ENCODE measurements at regions not wholly inside any gene's neighbourhood (a gene's known extent, or its start where the extent isn't known, plus 50 kb on each side); places are given as distances from the start of the nearest gene placed in this dataset.
"Not testable (repeated sequence)": the region's sequence is repeated elsewhere in the genome, so short reads cannot be mapped to it uniquely, and the experiment has no call there.

DNA sequence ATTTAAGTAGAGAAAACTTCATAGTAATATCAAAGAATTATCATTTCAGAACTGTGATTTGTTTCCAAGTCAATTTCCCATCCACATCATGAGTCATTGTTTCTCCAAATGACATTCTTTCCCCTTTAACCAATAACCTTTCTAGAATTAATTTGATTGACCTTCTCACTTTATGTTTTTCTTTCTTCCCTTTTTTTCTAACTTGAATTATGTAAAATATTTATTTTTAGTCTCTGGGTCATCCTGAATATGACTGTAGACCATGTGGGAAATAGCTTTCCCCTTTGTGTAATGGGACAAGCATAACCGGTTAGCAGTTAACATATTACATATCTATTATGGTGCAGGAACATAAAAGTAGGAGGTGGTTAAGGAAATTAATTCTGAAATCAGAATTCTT, 291.1 kb downstream of the GJA1 start:
- H3K27ac ChIP-seq: no peak overlapping the region

DNA sequence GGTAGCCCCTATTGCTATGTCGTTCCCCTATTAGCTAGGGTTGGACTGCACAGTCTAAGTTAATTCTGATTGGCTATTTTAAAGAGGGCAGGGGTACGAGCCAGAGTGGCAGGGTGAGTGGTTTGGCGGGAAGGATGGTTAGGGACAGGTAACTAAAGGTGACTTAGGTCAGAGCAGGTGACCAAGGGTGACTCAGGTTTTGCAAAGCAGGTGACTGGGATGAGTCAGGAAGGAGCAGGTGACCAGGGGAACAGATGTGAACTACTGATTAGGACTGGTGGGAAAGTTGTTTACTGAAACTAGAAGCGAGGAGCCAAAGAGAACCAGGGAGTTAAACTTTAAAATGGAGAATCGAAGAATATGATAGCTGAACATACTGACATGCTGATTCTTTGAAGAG, 295.2 kb downstream of the GJA1 start:
- H3K4me3 ChIP-seq: no peak overlapping the region
- no peak overlapping the region for H3K27ac ChIP-seq

More for the DNA sequence above, 291.1 kb downstream of the GJA1 start:
- no peak overlapping the region for H3K4me3 ChIP-seq

- no peak overlapping the region for H3K27ac ChIP-seq
- H3K4me3 ChIP-seq: no peak overlapping the region
Observed at GRCh38 chr6:121731381-121731780, 295.9 kb downstream of the GJA1 start.

DNA sequence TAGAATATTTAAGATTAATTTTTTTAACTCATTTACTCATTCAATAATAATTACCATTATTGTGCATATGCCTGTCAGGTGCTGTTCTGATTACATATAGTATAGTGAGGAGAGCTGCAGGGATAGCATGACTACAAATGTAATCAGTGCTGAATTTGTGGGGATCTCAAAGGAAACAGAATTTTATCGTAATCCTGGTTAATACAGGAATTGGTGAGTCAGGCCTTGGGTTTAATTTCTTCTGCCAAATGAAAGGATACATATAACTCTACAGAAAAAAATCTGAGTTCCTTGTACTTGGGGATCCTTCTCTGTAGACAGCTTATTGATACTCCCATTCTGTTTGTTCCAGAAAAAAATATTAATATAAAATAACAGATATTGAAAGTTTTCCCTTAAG, 297.2 kb downstream of the GJA1 start:
- H3K27ac ChIP-seq: no peak overlapping the region
- H3K4me3 ChIP-seq: no peak overlapping the region

- peak overlapping the region in 1 of 21 experiments; percentile 2 for H3K27ac ChIP-seq
- H3K4me3 ChIP-seq: no peak overlapping the region
Observed at GRCh38 chr6:121733234-121733633, 297.8 kb downstream of the GJA1 start.

- not testable (repeated sequence) for H3K27ac ChIP-seq, H3K4me3 ChIP-seq
Observed at GRCh38 chr6:121740188-121740587, 304.7 kb downstream of the GJA1 start.

DNA sequence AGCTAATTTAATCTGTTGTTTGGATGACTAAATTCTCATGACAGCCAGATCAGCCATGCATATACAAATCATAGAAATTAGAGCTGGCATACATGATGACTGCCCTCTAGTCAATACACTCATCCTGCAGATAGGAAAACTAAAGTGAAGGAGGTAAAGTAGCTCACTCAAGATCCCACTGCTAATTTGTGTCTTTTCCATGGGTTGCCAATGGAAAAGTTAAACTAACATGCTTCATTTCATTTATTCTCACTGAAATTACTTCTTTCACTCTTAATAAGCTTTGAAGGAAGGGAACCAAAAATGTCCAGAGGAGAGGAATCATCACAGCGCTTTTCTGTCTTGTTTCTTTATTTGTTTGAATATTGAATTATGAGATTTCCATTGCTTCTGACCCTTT, 308.2 kb downstream of the GJA1 start:
- H3K4me3 ChIP-seq: no peak overlapping the region
- H3K27ac ChIP-seq: no peak overlapping the region

DNA sequence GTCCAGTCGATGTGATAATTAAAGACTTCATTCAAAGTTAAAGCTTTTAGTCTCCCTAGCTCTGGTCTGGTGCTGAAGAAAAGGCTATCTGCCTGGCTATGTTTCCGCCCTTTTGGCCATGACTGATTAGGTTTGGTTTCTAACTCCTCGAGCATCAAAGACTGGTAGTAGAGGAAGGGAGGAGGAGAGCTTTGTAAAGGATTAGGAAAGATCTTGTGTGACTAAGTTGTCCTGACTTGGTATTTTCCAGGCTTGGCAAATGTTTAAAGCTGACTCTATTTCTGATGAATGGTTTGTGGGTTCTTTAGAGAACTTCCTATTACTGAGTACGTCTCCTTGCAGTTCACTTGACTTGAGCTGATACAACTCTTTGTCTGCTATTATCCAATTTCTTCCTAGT, 312.9 kb downstream of the GJA1 start:
- H3K27ac ChIP-seq: peak overlapping the region in 7 of 21 experiments; percentile 18 to 79 (median 43)
- no peak overlapping the region for H3K4me3 ChIP-seq

- H3K4me3 ChIP-seq: no peak overlapping the region
- peak overlapping the region in 7 of 21 experiments; percentile 18 to 79 (median 43) for H3K27ac ChIP-seq
Observed at GRCh38 chr6:121748850-121749249, 313.4 kb downstream of the GJA1 start.

- H3K4me3 ChIP-seq: no peak overlapping the region
- H3K27ac ChIP-seq: peak overlapping the region in 8 of 21 experiments; percentile 5 to 65 (median 44)
Observed at GRCh38 chr6:121755485-121755884, 320.0 kb downstream of the GJA1 start.

- peak overlapping the region in 4 of 21 experiments; percentile 32 to 65 (median 54) for H3K27ac ChIP-seq
- H3K4me3 ChIP-seq: no peak overlapping the region
Observed at GRCh38 chr6:121756666-121757065, 321.2 kb downstream of the GJA1 start.

DNA sequence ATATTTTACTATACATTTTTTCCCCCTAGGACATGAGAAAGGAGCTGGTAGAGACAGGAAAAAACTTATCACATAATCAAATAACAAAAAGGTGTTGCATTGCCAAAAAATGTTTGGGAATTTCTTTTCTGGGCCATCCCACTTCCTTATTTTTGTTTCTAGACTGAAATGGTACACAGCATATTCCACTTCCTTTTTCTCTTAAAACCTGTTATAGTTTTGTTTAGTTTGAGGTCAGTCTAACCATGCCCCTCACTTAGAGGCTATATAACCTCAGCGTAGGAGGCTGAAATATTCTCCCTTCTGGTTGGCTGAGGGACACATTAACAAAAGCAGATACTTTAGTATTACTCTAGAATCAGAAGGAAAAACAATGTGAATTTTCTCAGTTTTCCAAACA, 323.9 kb downstream of the GJA1 start:
- H3K27ac ChIP-seq: peak overlapping the region in 12 of 21 experiments; percentile 17 to 78 (median 61)
- no peak overlapping the region for H3K4me3 ChIP-seq

DNA sequence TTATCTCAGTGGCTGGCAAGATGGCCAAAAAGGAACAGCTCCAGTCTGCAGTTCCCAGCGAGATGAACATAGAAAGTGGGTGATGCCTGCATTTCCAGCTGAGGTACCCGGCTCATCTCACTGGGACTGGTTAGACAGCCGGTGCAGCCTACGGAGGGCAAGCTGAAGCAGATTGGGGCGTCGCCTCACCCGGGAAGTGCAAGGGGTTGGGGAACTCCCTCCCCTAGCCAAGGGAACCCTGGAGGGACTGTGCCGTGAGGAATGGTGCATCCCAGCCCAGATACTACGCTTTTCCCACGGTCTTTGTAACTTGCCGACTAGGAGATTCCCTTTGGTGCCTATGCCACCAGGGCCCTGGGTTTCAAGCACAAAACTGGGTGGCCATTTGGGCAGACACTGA, 324.7 kb downstream of the GJA1 start:
- Histone ChIP-seq H3K27ac (peak overlapping the region in 14 of 21 experiments; percentile 30 to 78 (median 62)), H3K4me3 (no peak overlapping the region)

- no peak overlapping the region for H3K4me3 ChIP-seq
- peak overlapping the region in 14 of 21 experiments; percentile 30 to 78 (median 62) for H3K27ac ChIP-seq
Observed at GRCh38 chr6:121760745-121761144, 325.3 kb downstream of the GJA1 start.

GRCh38 chr6:121764493-121764892, 329.0 kb downstream of the GJA1 start:
- Histone ChIP-seq H3K4me3 (no peak overlapping the region), H3K27ac (no peak overlapping the region)

DNA sequence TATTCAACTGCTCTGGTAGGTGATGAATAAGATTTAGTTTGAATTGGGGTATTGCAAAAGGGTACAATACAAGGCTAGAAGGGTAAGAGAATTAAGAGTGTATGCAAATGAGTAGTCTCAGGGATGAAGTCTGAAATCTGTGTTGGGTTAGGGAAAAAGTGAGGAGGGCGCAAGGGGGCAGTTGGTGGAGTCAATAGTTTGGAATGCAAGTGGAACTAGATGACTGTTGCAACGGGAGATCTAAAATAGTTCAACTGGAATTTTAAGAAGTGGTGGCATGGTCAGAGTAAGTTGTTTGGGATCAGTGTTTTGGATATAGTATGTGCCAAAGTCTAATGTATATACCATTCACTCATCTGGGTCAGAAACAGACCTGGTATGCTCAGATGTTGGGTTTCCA, 329.6 kb downstream of the GJA1 start:
- Histone ChIP-seq H3K4me3 (no peak overlapping the region), H3K27ac (no peak overlapping the region)

- no peak overlapping the region for H3K27ac ChIP-seq
- H3K4me3 ChIP-seq: peak overlapping the region in 1 of 7 experiments; percentile 13
Observed at GRCh38 chr6:121767211-121767610, 331.8 kb downstream of the GJA1 start.

DNA sequence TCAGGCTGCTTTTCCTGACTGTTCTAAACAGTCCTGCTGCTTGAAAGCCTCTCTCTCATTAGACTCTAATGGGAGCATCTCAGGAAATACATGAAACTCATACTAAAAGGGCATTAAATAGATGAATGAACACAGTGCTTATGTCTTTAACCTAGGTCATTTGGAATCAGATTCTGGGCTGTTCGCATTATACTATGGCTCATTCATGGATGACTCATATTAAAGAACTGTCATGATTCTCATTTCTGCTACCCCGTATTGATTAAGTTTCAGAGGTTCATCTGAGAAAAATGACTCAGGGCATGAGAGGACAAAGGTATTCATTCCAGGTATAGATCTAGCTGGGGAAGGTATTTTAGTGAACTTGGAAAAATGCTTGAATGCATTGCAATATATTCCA, 335.5 kb downstream of the GJA1 start:
- no peak overlapping the region for H3K27ac ChIP-seq
- H3K4me3 ChIP-seq: no peak overlapping the region

GRCh38 chr6:121771937-121772720, 336.7 kb downstream of the GJA1 start:
- no peak overlapping the region for H3K27ac ChIP-seq
- H3K4me3 ChIP-seq: no peak overlapping the region

- H3K4me3 ChIP-seq: no peak overlapping the region
- H3K27ac ChIP-seq: no peak overlapping the region
Observed at GRCh38 chr6:121776054-121776453, 340.6 kb downstream of the GJA1 start.

Measured in skin epidermis (tissue), 12 donors.